ENCODE measurements at regions not wholly inside any gene's neighbourhood (a gene's known extent, or its start where the extent isn't known, plus 50 kb on each side); places are given as distances from the start of the nearest gene placed in this dataset.

DNA sequence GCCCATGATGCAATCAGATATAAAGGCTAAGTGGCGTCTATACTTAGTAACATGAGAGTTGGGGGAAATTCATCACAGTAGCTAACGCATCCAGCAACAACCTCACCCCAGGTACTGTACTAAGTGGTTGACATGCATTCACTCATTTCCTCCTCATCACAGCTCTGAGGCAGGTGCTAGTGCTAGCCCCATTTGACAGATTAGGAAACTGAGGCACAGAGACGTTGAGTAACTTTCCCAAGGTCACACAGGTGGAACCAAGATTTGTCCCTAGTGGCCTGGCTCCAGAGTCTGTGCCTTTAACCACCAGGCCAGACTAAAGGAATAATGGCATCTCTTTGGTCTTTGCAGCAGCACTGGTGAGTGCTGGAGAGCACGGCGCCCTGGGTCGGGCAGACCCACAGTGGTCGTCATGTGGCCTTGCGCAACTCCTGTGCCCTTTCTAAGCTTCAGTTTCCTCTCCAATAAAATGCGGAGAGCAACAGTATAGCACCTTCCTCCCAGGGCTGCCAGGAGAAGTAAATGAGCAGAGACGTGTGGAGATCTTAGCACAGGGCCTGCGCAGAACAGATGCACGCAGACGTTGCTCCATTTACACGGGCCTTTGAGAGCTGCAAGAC, 186.4 kb downstream of the BCOR start:
- Histone ChIP-seq H3K4me3 (no peak overlapping the region), H3K27ac (no peak overlapping the region)
- no peak for DNase-seq (ENCODE audit: low spot score)
- no peak for TF ChIP-seq CTCF (IDR thresholded peaks at IDR 0.05)

GRCh38 chrX:39912126-39912525, 185.6 kb downstream of the BCOR start:
- no peak for TF ChIP-seq CTCF (IDR thresholded peaks at IDR 0.05)
- Histone ChIP-seq H3K27ac (no peak overlapping the region), H3K4me3 (no peak overlapping the region)
- DNase-seq (ENCODE audit: low spot score), result no peak

DNA sequence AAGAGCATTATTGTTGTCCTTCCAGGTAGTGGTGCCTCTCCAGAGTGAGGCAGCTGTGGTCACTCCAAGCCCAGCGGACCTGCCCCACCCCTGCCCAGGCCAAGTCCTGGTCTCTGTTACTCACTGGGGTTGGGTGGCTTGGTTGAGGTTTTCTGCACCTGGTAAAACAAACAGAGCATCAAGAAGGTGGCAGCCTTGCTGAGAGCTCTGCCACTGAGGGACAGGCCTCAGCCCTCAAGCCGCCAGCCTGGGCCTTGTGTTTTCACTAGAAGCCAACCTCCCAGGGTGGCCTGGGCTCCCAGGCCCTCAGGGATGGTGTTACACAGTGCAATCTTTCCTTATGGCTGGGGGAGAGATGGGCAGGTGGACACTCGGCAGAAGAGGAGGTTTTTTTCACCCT, 182.7 kb downstream of the BCOR start:
- no peak for TF ChIP-seq CTCF (IDR thresholded peaks at IDR 0.05)
- no peak for DNase-seq (ENCODE audit: low spot score)
- H3K27ac ChIP-seq, result no peak overlapping the region
- no peak overlapping the region for H3K4me3 ChIP-seq

- Histone ChIP-seq H3K27ac (no peak overlapping the region), H3K4me3 (no peak overlapping the region)
- no peak for TF ChIP-seq CTCF (IDR thresholded peaks at IDR 0.05)
- no peak for DNase-seq (ENCODE audit: low spot score)
Observed at GRCh38 chrX:39915596-39915995, 182.2 kb downstream of the BCOR start.

GRCh38 chrX:39921838-39922237, 175.9 kb downstream of the BCOR start:
- no peak overlapping the region for H3K4me3 ChIP-seq
- no peak for TF ChIP-seq CTCF (IDR thresholded peaks at IDR 0.05)
- DNase-seq (ENCODE audit: low spot score), result no peak
- no peak overlapping the region for H3K27ac ChIP-seq

GRCh38 chrX:39922488-39922887, 175.3 kb downstream of the BCOR start:
- no peak for DNase-seq (ENCODE audit: low spot score)
- Histone ChIP-seq H3K4me3 (no peak overlapping the region), H3K27ac (no peak overlapping the region)
- no peak for TF ChIP-seq CTCF (IDR thresholded peaks at IDR 0.05)

GRCh38 chrX:39922926-39923325, 174.8 kb downstream of the BCOR start:
- DNase-seq (ENCODE audit: low spot score), result no peak
- Histone ChIP-seq H3K27ac (no peak overlapping the region), H3K4me3 (no peak overlapping the region)
- no peak for TF ChIP-seq CTCF (IDR thresholded peaks at IDR 0.05)

Measured in coronary artery (tissue), 2 donors.